ENCODE measurements at regions not wholly inside any gene's neighbourhood (a gene's known extent, or its start where the extent isn't known, plus 50 kb on each side); places are given as distances from the start of the nearest gene placed in this dataset.

DNA sequence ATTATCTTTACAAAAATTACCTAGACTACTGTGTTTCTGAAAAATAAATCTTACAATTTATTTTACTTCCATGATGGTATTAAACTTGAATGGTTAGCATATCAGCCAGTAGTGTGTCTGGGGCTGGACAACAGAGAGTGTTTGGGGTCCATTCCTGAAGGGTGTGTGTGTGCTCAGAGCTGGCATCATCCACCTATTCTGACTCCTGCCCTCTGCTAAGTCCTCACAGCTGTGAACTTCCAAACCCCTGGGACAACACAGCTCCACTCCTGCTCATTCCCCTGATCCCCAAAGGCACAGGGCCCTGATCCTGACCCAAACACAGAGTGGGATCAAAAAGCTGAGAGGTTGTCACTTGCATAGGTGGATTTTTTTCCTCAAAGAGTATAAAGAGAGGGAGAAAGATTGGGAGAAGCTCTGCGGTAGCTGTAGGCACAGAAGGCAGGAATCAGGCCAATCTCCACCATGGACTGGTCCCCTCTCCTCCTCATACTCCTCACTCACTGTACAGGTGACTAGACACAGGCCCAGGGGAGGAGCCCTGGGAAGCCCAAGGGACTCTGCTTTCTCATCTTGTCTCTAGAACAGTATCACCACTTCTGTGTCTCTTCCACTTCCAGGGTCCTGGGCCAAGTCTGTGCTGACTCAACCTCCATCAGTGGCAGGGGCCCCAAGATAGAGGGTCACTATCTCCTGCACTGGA lies 55.7 kb upstream of the TOP3B start:
- H3K4me3 ChIP-seq (ENCODE audit: low read depth, low read length), result no peak overlapping the region
- no peaks in the 10 kb centered on the region for H3K36me3 ChIP-seq (ENCODE audit: control insufficient read depth, insufficient read depth, low read length)
- DNase-seq (ENCODE audit: low read depth), result no peak
- H3K27me3 ChIP-seq (ENCODE audit: control insufficient read depth, insufficient read depth, low read length), result peaks cover 4% of the 10 kb centered on the region
- TF ChIP-seq, protein P1, sequence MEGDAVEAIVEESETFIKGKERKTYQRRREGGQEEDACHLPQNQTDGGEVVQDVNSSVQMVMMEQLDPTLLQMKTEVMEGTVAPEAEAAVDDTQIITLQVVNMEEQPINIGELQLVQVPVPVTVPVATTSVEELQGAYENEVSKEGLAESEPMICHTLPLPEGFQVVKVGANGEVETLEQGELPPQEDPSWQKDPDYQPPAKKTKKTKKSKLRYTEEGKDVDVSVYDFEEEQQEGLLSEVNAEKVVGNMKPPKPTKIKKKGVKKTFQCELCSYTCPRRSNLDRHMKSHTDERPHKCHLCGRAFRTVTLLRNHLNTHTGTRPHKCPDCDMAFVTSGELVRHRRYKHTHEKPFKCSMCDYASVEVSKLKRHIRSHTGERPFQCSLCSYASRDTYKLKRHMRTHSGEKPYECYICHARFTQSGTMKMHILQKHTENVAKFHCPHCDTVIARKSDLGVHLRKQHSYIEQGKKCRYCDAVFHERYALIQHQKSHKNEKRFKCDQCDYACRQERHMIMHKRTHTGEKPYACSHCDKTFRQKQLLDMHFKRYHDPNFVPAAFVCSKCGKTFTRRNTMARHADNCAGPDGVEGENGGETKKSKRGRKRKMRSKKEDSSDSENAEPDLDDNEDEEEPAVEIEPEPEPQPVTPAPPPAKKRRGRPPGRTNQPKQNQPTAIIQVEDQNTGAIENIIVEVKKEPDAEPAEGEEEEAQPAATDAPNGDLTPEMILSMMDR (IDR thresholded peaks at IDR 0.05; ENCODE audit: insufficient read depth, low read length, poor library complexity, severe bottlenecking), result no peak

DNA sequence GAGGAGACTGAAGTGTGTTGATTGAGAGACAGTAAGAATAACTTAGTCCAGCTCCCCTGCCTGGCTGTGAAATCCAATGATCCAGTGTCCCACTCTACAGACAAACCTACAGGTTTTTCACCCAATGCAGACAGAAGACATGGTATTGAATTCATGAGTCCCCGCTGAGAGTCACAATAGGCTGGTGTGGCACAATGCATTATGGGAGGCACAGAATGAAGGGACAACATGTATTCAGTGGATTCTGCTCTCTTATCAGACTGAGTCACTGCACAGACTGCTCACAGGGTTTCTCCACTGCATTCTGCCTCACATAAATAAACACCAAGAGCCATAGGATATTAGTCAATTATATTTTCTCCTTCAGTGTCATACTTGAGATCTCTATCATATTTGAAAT lies 55.2 kb upstream of the TOP3B start:
- peaks cover 6% of the 10 kb centered on the region for H3K27me3 ChIP-seq (ENCODE audit: control insufficient read depth, insufficient read depth, low read length)
- no peaks in the 10 kb centered on the region for H3K36me3 ChIP-seq (ENCODE audit: control insufficient read depth, insufficient read depth, low read length)
- no peak overlapping the region for H3K4me3 ChIP-seq (ENCODE audit: low read depth, low read length)
- TF ChIP-seq, protein P1 (IDR thresholded peaks at IDR 0.05; ENCODE audit: insufficient read depth, low read length, poor library complexity, severe bottlenecking), result no peak
- no peak for DNase-seq (ENCODE audit: low read depth)

DNA sequence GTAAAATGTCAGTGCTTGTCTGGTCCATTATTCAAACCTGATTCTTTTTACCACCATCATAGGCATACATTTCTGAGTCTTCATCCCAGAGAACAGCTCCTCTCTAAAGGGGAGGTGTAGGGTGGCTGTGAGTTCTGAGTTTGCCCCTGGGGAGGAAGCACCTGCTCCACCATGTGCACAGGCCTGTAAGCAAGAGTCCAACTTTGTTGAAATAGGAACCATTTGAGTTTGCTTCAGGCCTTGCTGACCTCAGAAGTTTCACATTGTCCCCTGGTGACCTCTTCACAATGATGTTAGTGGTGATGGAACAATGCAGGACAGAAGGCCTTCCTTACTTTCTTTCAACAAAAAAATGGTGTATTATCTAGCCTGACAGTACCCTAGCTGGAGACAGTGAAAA lies 54.6 kb upstream of the TOP3B start:
- TF ChIP-seq, protein P1 (IDR thresholded peaks at IDR 0.05; ENCODE audit: insufficient read depth, low read length, poor library complexity, severe bottlenecking), result no peak
- H3K36me3 ChIP-seq (ENCODE audit: control insufficient read depth, insufficient read depth, low read length), result no peaks in the 10 kb centered on the region
- no peak overlapping the region for H3K4me3 ChIP-seq (ENCODE audit: low read depth, low read length)
- DNase-seq (ENCODE audit: low read depth), result no peak
- peaks cover 6% of the 10 kb centered on the region for H3K27me3 ChIP-seq (ENCODE audit: control insufficient read depth, insufficient read depth, low read length)

DNA sequence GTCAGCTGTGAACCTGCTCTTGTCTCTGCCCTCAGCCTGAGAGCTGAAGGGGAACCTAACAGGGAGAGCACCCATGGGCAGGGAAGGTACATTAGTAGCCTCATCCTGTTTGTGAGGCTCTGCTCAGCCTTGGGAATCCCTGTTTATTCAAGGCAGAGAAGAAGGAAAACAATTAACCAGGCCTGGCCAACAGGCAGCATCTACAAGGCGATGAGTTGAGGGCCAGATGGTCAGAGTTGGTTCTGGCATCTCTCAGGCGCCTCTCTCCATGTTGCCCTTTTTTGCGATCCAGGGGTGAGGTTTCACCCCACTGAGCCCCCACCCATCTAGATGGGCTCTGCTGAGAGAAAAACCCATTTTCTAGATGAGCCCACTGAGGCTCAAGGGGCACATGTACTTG lies 54.0 kb upstream of the TOP3B start:
- TF ChIP-seq, protein P1 (IDR thresholded peaks at IDR 0.05; ENCODE audit: insufficient read depth, low read length, poor library complexity, severe bottlenecking), result no peak
- H3K4me3 ChIP-seq (ENCODE audit: low read depth, low read length), result no peak overlapping the region

DNA sequence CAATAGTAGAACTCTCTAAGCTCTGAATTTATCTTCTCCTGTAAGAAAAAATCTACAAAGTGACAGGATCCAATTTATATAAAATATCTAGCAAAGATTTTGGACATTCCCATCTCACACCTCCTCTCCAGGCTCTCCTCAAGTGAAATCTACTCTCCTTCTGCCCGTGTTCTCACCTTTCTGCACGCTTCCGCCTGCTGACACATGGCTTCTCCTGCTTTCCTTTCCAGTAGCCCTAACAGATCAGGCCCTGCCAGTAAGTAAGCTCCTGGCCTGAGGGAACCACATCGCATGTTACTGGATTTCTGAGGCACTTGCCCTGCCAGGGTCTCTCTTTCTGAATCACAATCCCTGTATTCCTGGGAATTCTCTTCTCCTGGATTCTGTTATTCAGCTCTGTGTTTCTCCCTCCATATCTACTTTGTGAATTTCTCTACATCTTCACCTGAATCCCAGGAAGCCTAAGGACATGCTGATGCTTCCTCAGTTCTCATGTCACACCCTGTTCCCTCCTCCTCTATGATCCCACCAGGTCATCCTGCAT lies 53.3 kb upstream of the TOP3B start:
- DNase-seq (ENCODE audit: low read depth), result no peak
- TF ChIP-seq, protein P1 (IDR thresholded peaks at IDR 0.05; ENCODE audit: insufficient read depth, low read length, poor library complexity, severe bottlenecking), result no peak

More for the DNA sequence above, 54.0 kb upstream of the TOP3B start:
- peaks cover 6% of the 10 kb centered on the region for H3K27me3 ChIP-seq (ENCODE audit: control insufficient read depth, insufficient read depth, low read length)
- DNase-seq (ENCODE audit: low read depth), result no peak
- H3K36me3 ChIP-seq (ENCODE audit: control insufficient read depth, insufficient read depth, low read length), result no peaks in the 10 kb centered on the region

DNA sequence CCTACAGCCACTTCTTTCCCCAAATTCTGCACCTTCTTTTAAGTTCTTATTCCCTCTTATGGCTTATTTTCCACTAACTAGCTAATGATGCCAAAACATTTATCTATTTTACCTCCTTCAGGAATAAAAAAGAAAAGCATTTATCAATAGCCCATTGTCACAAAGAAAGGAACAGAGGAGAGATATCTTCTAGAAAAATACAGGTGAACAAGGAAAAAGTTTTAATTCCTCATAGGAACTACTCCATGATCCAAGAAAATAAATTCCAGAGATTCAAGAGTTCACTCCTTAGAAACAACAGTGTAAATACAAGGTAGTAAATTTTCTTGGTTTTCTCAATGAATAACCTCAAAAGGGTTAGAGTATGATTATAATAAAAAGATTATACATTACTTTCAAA lies 52.6 kb upstream of the TOP3B start:
- TF ChIP-seq, protein P1 (IDR thresholded peaks at IDR 0.05; ENCODE audit: insufficient read depth, low read length, poor library complexity, severe bottlenecking), result no peak
- no peaks in the 10 kb centered on the region for H3K36me3 ChIP-seq (ENCODE audit: control insufficient read depth, insufficient read depth, low read length)
- no peak for DNase-seq (ENCODE audit: low read depth)
- peaks cover 6% of the 10 kb centered on the region for H3K27me3 ChIP-seq (ENCODE audit: control insufficient read depth, insufficient read depth, low read length)
- no peak overlapping the region for H3K4me3 ChIP-seq (ENCODE audit: low read depth, low read length)

More for the DNA sequence above, 53.3 kb upstream of the TOP3B start:
- Histone ChIP-seq H3K4me3 (ENCODE audit: low read depth, low read length) (no peak overlapping the region), H3K27me3 (ENCODE audit: control insufficient read depth, insufficient read depth, low read length) (peaks cover 6% of the 10 kb centered on the region), H3K36me3 (ENCODE audit: control insufficient read depth, insufficient read depth, low read length) (no peaks in the 10 kb centered on the region)

Data from kidney epithelial cell (primary cell).